ENCODE measurements at regions not wholly inside any gene's neighbourhood (a gene's known extent, or its start where the extent isn't known, plus 50 kb on each side); places are given as distances from the start of the nearest gene placed in this dataset.

GRCh38 chr9:11233696-11234095 is 620.9 kb upstream of the PTPRD start:
- Histone ChIP-seq H3K9me3 (no peaks in the 10 kb centered on the region), H3K36me3 (no peaks in the 10 kb centered on the region), H3K4me3 (no peak overlapping the region), H3K27ac (no peak overlapping the region), H3K4me1 (no peaks in the 10 kb centered on the region), H3K27me3 (no peaks in the 10 kb centered on the region)
- TF ChIP-seq CTCF (IDR thresholded peaks at IDR 0.05) = no peak
- no peak for DNase-seq
- intact Hi-C loops (cut with DNase I; ENCODE audit: low total_unique reads) = no loop called here

- Histone ChIP-seq H3K9me3 (no peaks in the 10 kb centered on the region), H3K27me3 (no peaks in the 10 kb centered on the region), H3K27ac (no peak overlapping the region), H3K4me1 (no peaks in the 10 kb centered on the region), H3K36me3 (no peaks in the 10 kb centered on the region), H3K4me3 (no peak overlapping the region)
- intact Hi-C loops (cut with DNase I; ENCODE audit: low total_unique reads) = no loop called here
- TF ChIP-seq CTCF (IDR thresholded peaks at IDR 0.05) = no peak
- no peak for DNase-seq
These were observed 622.3 kb upstream of the PTPRD start for GRCh38 chr9:11235061-11235460.

- Histone ChIP-seq H3K36me3 (no peaks in the 10 kb centered on the region), H3K27ac (no peak overlapping the region), H3K4me1 (no peaks in the 10 kb centered on the region), H3K9me3 (peaks cover 0 to 5% (median 0%) of the 10 kb centered on the region in 3 donors), H3K27me3 (no peaks in the 10 kb centered on the region), H3K4me3 (no peak overlapping the region)
- intact Hi-C loops (cut with DNase I; ENCODE audit: low total_unique reads) = no loop called here
- no peak for DNase-seq
- no peak for TF ChIP-seq CTCF (IDR thresholded peaks at IDR 0.05)
These were observed 629.0 kb upstream of the PTPRD start for GRCh38 chr9:11241779-11242178.

- H3K9me3 ChIP-seq = no peaks in the 10 kb centered on the region
- H3K27me3 ChIP-seq = no peaks in the 10 kb centered on the region
These were observed 645.2 kb upstream of the PTPRD start for GRCh38 chr9:11257992-11258391.

GRCh38 chr9:11269036-11269435 is 656.2 kb upstream of the PTPRD start:
- TF ChIP-seq CTCF (IDR thresholded peaks at IDR 0.05) = no peak
- intact Hi-C loops (cut with DNase I; ENCODE audit: low total_unique reads) = no loop called here
- H3K9me3 ChIP-seq = peaks cover 0 to 17% (median 12%) of the 10 kb centered on the region in 3 donors
- no peak for DNase-seq
- no peak overlapping the region for H3K27ac ChIP-seq
- no peaks in the 10 kb centered on the region for H3K4me1 ChIP-seq
- H3K36me3 ChIP-seq = no peaks in the 10 kb centered on the region
- no peak overlapping the region for H3K4me3 ChIP-seq
- H3K27me3 ChIP-seq = no peaks in the 10 kb centered on the region

More at GRCh38 chr9:11257992-11258391, 645.2 kb upstream of the PTPRD start:
- no peak for DNase-seq
- no peak for TF ChIP-seq CTCF (IDR thresholded peaks at IDR 0.05)
- no peak overlapping the region for H3K27ac ChIP-seq
- H3K36me3 ChIP-seq = no peaks in the 10 kb centered on the region
- no peak overlapping the region for H3K4me3 ChIP-seq
- intact Hi-C loops (cut with DNase I; ENCODE audit: low total_unique reads) = no loop called here
- no peaks in the 10 kb centered on the region for H3K4me1 ChIP-seq

GRCh38 chr9:11275158-11275695 is 662.4 kb upstream of the PTPRD start:
- peaks cover 0 to 2% (median 0%) of the 10 kb centered on the region in 3 donors for H3K9me3 ChIP-seq
- no peak overlapping the region for H3K4me3 ChIP-seq
- intact Hi-C loops (cut with DNase I; ENCODE audit: low total_unique reads) = no loop called here
- TF ChIP-seq CTCF (IDR thresholded peaks at IDR 0.05) = no peak
- no peaks in the 10 kb centered on the region for H3K36me3 ChIP-seq
- DNase-seq = no peak
- no peaks in the 10 kb centered on the region for H3K27me3 ChIP-seq
- H3K27ac ChIP-seq = no peak overlapping the region
- H3K4me1 ChIP-seq = no peaks in the 10 kb centered on the region

All from tibial artery (tissue), 4 donors.